ENCODE measurements at regions not wholly inside any gene's neighbourhood (a gene's known extent, or its start where the extent isn't known, plus 50 kb on each side); places are given as distances from the start of the nearest gene placed in this dataset.
"Not testable (repeated sequence)": the region's sequence is repeated elsewhere in the genome, so short reads cannot be mapped to it uniquely, and the experiment has no call there.

- TF ChIP-seq CTCF (IDR thresholded peaks at IDR 0.05), result no peak
- Histone ChIP-seq H3K4me3 (no peak overlapping the region), H3K27me3 (no peaks in the 10 kb centered on the region), H3K9me3 (no peaks in the 10 kb centered on the region), H3K36me3 (no peaks in the 10 kb centered on the region), H3K4me1 (no peaks in the 10 kb centered on the region), H3K27ac (no peak overlapping the region)
- intact Hi-C loops (cut with DNase I), result no loop called here
- ATAC-seq (no peak), DNase-seq (no peak)
Measured at GRCh38 chr1:230490436-230490835, 64.3 kb upstream of the PGBD5 start.

- Histone ChIP-seq H3K36me3 (no peaks in the 10 kb centered on the region), H3K4me1 (no peaks in the 10 kb centered on the region), H3K9me3 (no peaks in the 10 kb centered on the region), H3K27me3 (no peaks in the 10 kb centered on the region), H3K27ac (no peak overlapping the region), H3K4me3 (no peak overlapping the region)
- DNase-seq, result no peak
- intact Hi-C loops (cut with DNase I), result no loop called here
- TF ChIP-seq CTCF (IDR thresholded peaks at IDR 0.05), result no peak
- no peak for ATAC-seq
Measured at GRCh38 chr1:230487773-230488428, 61.8 kb upstream of the PGBD5 start.

- DNase-seq, result no peak
- Histone ChIP-seq H3K27ac (no peak overlapping the region), H3K4me3 (no peak overlapping the region), H3K27me3 (peaks cover 0 to 22% of the 10 kb centered on the region in 2 donors), H3K4me1 (no peaks in the 10 kb centered on the region), H3K36me3 (no peaks in the 10 kb centered on the region), H3K9me3 (no peaks in the 10 kb centered on the region)
- intact Hi-C loops (cut with DNase I), result no loop called here
- no peak for TF ChIP-seq CTCF (IDR thresholded peaks at IDR 0.05)
- ATAC-seq, result no peak
Measured at GRCh38 chr1:230476622-230477003, 50.5 kb upstream of the PGBD5 start.

- H3K4me1 ChIP-seq; ATAC-seq; H3K27ac ChIP-seq; intact Hi-C loops (cut with DNase I); H3K4me3 ChIP-seq; H3K9me3 ChIP-seq; H3K36me3 ChIP-seq: not testable (repeated sequence)
- DNase-seq, result peak in 1 of 4 donors; percentile 24
- peaks cover 0 to 22% of the 10 kb centered on the region in 2 donors for H3K27me3 ChIP-seq
Measured at GRCh38 chr1:230475856-230476621, 49.9 kb upstream of the PGBD5 start.

All from left lung (tissue), 4 donors.